ENCODE measurements at regions not wholly inside any gene's neighbourhood (a gene's known extent, or its start where the extent isn't known, plus 50 kb on each side); places are given as distances from the start of the nearest gene placed in this dataset.

- no peak for TF ChIP-seq CTCF (conservative IDR thresholded peaks at IDR 0.05; ENCODE audit: low read length)
- TF ChIP-seq EZH2phosphoT487 (IDR thresholded peaks at IDR 0.05; ENCODE audit: borderline replicate concordance, low read depth, low read length), result no peak
Observed at GRCh38 chr12:98048326-98048725, 467.1 kb upstream of the TMPO start.
